Vagina (tissue), 2 donors: ENCODE measurements at regions not wholly inside any gene's neighbourhood (a gene's known extent, or its start where the extent isn't known, plus 50 kb on each side); places are given as distances from the start of the nearest gene placed in this dataset.

ENCODE experiments used
- DNase-seq, 2 donors: peaks; one replicate each; pipeline ENCODE4 v3.0.0-alpha.2; 2017; ENCODE audit errors: extremely low spot score in 2 of 2
- H3K27ac ChIP-seq: fragments of 200-600 bp; sonication (generic); one replicate; pipeline ENCODE4 v1.5.1; 2019
- H3K27me3 ChIP-seq: fragments of 200-600 bp; sonication (generic); one replicate; pipeline ENCODE4 v1.5.1; 2019
- H3K36me3 ChIP-seq, 2 donors: fragments of 200-600 bp; sonication (generic); one replicate each; pipeline ENCODE4 v1.5.1; 2017 to 2019
- H3K4me1 ChIP-seq: fragments of 200-600 bp; sonication (generic); one replicate; pipeline ENCODE4 v1.5.1; 2019
- H3K4me3 ChIP-seq, 2 donors: fragments of 200-600 bp; sonication (generic); 1 replicate in 1 of 2; 2 replicates in 1 of 2; pipeline ENCODE4 v1.5.1; 2016 to 2019
- H3K9me3 ChIP-seq: fragments of 200-600 bp; sonication (generic); one replicate; pipeline ENCODE4 v1.5.1; 2019
- POLR2A ChIP-seq, 2 donors: fragments of 450-650 bp; IDR thresholded peaks; one replicate each; pipeline ENCODE4 v1.6.1; 2017; ENCODE audit warnings: antibody characterized with exemption in 2 of 2, mild to moderate bottlenecking in 2 of 2, moderate library complexity in 2 of 2
- POLR2AphosphoS5 ChIP-seq, 2 donors: sonication (generic); formaldehyde crosslinking; IDR thresholded peaks; one replicate each; pipeline ENCODE4 v1.9.0; 2017; ENCODE audit warnings: antibody characterized with exemption in 2 of 2, mild to moderate bottlenecking in 2 of 2, low read depth in 1 of 2; ENCODE audit not compliant: insufficient read depth in 1 of 2
- intact Hi-C: fragments of 100-400 bp; cut with DNase I; formaldehyde crosslinking; loops from one replicate; pipeline ENCODE4 v1.15.1; 2023
- TF ChIP-seq, protein P1 (sequence below), 3 experiments: fragments of 450-650 bp in 2 of 3; fragments of 200-600 bp in 1 of 3; sonication (generic) in 1 of 3; IDR thresholded peaks; one replicate each; pipeline ENCODE4 v1.5.1; 2017 to 2019; ENCODE audit warnings: antibody characterized with exemption in 3 of 3, mild to moderate bottlenecking in 2 of 3, moderate library complexity in 2 of 3

GRCh38 chr4:97235521-97235920 is 907.8 kb downstream of the STPG2 start:
- Histone ChIP-seq H3K27me3 (no peaks in the 10 kb centered on the region), H3K4me1 (no peaks in the 10 kb centered on the region), H3K27ac (no peak overlapping the region), H3K4me3 (no peak overlapping the region), H3K36me3 (no peaks in the 10 kb centered on the region), H3K9me3 (no peaks in the 10 kb centered on the region)
- intact Hi-C loops, result no loop called here
- no peak for DNase-seq
- no peak for TF ChIP-seq POLR2A (IDR thresholded peaks at IDR 0.05)
- TF ChIP-seq, protein P1, sequence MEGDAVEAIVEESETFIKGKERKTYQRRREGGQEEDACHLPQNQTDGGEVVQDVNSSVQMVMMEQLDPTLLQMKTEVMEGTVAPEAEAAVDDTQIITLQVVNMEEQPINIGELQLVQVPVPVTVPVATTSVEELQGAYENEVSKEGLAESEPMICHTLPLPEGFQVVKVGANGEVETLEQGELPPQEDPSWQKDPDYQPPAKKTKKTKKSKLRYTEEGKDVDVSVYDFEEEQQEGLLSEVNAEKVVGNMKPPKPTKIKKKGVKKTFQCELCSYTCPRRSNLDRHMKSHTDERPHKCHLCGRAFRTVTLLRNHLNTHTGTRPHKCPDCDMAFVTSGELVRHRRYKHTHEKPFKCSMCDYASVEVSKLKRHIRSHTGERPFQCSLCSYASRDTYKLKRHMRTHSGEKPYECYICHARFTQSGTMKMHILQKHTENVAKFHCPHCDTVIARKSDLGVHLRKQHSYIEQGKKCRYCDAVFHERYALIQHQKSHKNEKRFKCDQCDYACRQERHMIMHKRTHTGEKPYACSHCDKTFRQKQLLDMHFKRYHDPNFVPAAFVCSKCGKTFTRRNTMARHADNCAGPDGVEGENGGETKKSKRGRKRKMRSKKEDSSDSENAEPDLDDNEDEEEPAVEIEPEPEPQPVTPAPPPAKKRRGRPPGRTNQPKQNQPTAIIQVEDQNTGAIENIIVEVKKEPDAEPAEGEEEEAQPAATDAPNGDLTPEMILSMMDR (IDR thresholded peaks at IDR 0.05), result no peak
- no peak for TF ChIP-seq POLR2AphosphoS5 (IDR thresholded peaks at IDR 0.05; ENCODE audit: insufficient read depth in 1 of 2, low read depth in 1 of 2)

GRCh38 chr4:97238956-97239666 is 904.2 kb downstream of the STPG2 start:
- H3K9me3 ChIP-seq, result no peaks in the 10 kb centered on the region
- no peaks in the 10 kb centered on the region for H3K27me3 ChIP-seq
- intact Hi-C loops, result no loop called here
- TF ChIP-seq, protein P1 (IDR thresholded peaks at IDR 0.05), result no peak
- TF ChIP-seq POLR2AphosphoS5 (IDR thresholded peaks at IDR 0.05; ENCODE audit: insufficient read depth in 1 of 2, low read depth in 1 of 2) (no peak), POLR2A (IDR thresholded peaks at IDR 0.05) (no peak)
- no peak overlapping the region for H3K4me3 ChIP-seq
- no peaks in the 10 kb centered on the region for H3K36me3 ChIP-seq
- H3K27ac ChIP-seq, result no peak overlapping the region
- H3K4me1 ChIP-seq, result no peaks in the 10 kb centered on the region
- no peak for DNase-seq

DNA sequence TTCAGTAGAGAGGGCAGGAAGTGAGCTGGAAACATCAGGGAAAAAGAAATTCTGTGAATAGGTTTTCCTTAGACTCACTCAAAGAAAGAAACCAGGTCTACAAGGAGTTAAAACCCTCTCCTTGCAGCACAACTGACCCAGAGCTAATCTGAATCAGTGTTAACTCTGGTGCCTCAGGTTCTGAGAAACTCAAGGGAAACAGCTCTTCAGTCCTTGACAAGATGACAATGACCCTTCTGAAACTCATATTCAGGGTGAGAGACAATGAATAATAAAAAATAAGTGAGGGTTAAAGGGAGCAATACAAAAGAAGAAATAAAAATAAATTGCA is 903.6 kb downstream of the STPG2 start:
- H3K27me3 ChIP-seq, result no peaks in the 10 kb centered on the region
- no peak overlapping the region for H3K27ac ChIP-seq
- DNase-seq, result no peak
- no peaks in the 10 kb centered on the region for H3K36me3 ChIP-seq
- no peaks in the 10 kb centered on the region for H3K4me1 ChIP-seq
- no peak for TF ChIP-seq POLR2AphosphoS5 (IDR thresholded peaks at IDR 0.05; ENCODE audit: insufficient read depth in 1 of 2, low read depth in 1 of 2)
- no peak for TF ChIP-seq POLR2A (IDR thresholded peaks at IDR 0.05)
- TF ChIP-seq, protein P1 (IDR thresholded peaks at IDR 0.05), result no peak
- intact Hi-C loops, result no loop called here
- H3K4me3 ChIP-seq, result no peak overlapping the region
- H3K9me3 ChIP-seq, result no peaks in the 10 kb centered on the region

DNA sequence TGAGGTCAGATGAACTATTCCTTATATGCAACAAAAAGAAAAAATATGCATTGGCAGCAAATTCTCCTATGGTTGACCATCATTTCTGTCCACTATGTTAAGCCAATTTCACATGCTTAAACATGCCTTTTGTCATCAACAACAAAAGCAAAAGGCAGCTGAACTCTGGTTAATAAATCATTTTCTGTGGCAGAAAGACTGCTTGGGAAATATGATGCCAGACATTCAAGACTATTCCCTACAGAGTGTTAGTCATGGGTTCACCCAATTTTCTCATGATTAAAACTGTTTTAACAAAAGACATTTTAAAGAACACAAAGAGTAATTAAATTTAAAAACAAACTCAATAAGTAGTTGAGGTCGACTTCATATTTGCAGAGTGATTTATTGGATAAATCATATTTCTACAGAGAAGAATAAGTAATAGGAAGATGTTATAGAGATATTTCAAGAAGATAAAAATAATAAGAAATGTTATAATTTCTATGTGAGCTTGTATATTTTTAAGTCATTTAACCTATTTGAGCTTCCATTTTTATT is 890.6 kb downstream of the STPG2 start:
- no peaks in the 10 kb centered on the region for H3K4me1 ChIP-seq
- TF ChIP-seq, protein P1 (IDR thresholded peaks at IDR 0.05), result no peak
- H3K27ac ChIP-seq, result no peak overlapping the region
- H3K9me3 ChIP-seq, result no peaks in the 10 kb centered on the region
- H3K27me3 ChIP-seq, result no peaks in the 10 kb centered on the region
- intact Hi-C loops, result no loop called here
- H3K36me3 ChIP-seq, result no peaks in the 10 kb centered on the region
- no peak for DNase-seq
- no peak overlapping the region for H3K4me3 ChIP-seq

- no peak for TF ChIP-seq POLR2A (IDR thresholded peaks at IDR 0.05)
- no peak for TF ChIP-seq POLR2AphosphoS5 (IDR thresholded peaks at IDR 0.05; ENCODE audit: insufficient read depth in 1 of 2, low read depth in 1 of 2)
- TF ChIP-seq, protein P1 (IDR thresholded peaks at IDR 0.05), result no peak
- Histone ChIP-seq H3K4me1 (no peaks in the 10 kb centered on the region), H3K27me3 (no peaks in the 10 kb centered on the region), H3K36me3 (no peaks in the 10 kb centered on the region), H3K27ac (no peak overlapping the region), H3K9me3 (no peaks in the 10 kb centered on the region), H3K4me3 (no peak overlapping the region)
- intact Hi-C loops, result no loop called here
- no peak for DNase-seq
These were observed 880.5 kb downstream of the STPG2 start for GRCh38 chr4:97262769-97263168.
